ENCODE measurements at regions not wholly inside any gene's neighbourhood (a gene's known extent, or its start where the extent isn't known, plus 50 kb on each side); places are given as distances from the start of the nearest gene placed in this dataset.
A peak's percentile ranks its signal among the peaks of the same experiment; 100 is the strongest.

GRCh38 chr3:162971715-162972114 lies 1475.1 kb downstream of the OTOL1 start:
- Histone ChIP-seq H2AFZ (ENCODE audit: low read length) (no peak overlapping the region), H3K4me3 (ENCODE audit: low read length, poor library complexity, severe bottlenecking) (no peak overlapping the region), H3K79me2 (ENCODE audit: insufficient read depth, low read length) (no peaks in the 10 kb centered on the region), H3K9me3 (ENCODE audit: insufficient read depth, low read depth, low read length) (no peaks in the 10 kb centered on the region), H3F3A (ENCODE audit: low read depth) (no peaks in the 10 kb centered on the region), H4K20me1 (ENCODE audit: insufficient read depth, low read length, poor library complexity, severe bottlenecking) (no peaks in the 10 kb centered on the region), H3K27me3 (ENCODE audit: insufficient read depth, low read length, poor library complexity, severe bottlenecking) (no peaks in the 10 kb centered on the region), H3K4me2 (ENCODE audit: low read depth, low read length, poor library complexity, severe bottlenecking) (no peak overlapping the region), H3K36me3 (ENCODE audit: insufficient read depth, low read length) (no peaks in the 10 kb centered on the region), H3K9ac (ENCODE audit: low read depth, low read length, poor library complexity, severe bottlenecking) (no peak overlapping the region), H3K9me2 (replicated peaks; ENCODE audit: low read depth, low read length) (no peaks in the 10 kb centered on the region), H3K4me1 (ENCODE audit: insufficient read depth, low read length, poor library complexity, severe bottlenecking) (no peaks in the 10 kb centered on the region)
- TF ChIP-seq CTCF (conservative IDR thresholded peaks at IDR 0.05; ENCODE audit: low read length): no peak
- no peak for TF ChIP-seq EZH2phosphoT487 (IDR thresholded peaks at IDR 0.05; ENCODE audit: borderline replicate concordance)

GRCh38 chr3:162973428-162973917 lies 1476.9 kb downstream of the OTOL1 start:
- peak overlapping the region; percentile 39 for H3K4me2 ChIP-seq (ENCODE audit: low read depth, low read length, poor library complexity, severe bottlenecking)

GRCh38 chr3:162978136-162978535 lies 1481.5 kb downstream of the OTOL1 start:
- Histone ChIP-seq H3K9ac (ENCODE audit: low read depth, low read length, poor library complexity, severe bottlenecking) (no peak overlapping the region), H3K27me3 (ENCODE audit: insufficient read depth, low read length, poor library complexity, severe bottlenecking) (no peaks in the 10 kb centered on the region), H2AFZ (ENCODE audit: low read length) (no peak overlapping the region), H4K20me1 (ENCODE audit: insufficient read depth, low read length, poor library complexity, severe bottlenecking) (no peaks in the 10 kb centered on the region), H3F3A (ENCODE audit: low read depth) (no peaks in the 10 kb centered on the region), H3K36me3 (ENCODE audit: insufficient read depth, low read length) (no peaks in the 10 kb centered on the region), H3K79me2 (ENCODE audit: insufficient read depth, low read length) (no peaks in the 10 kb centered on the region), H3K4me2 (ENCODE audit: low read depth, low read length, poor library complexity, severe bottlenecking) (no peak overlapping the region), H3K4me1 (ENCODE audit: insufficient read depth, low read length, poor library complexity, severe bottlenecking) (no peaks in the 10 kb centered on the region), H3K9me2 (replicated peaks; ENCODE audit: low read depth, low read length) (no peaks in the 10 kb centered on the region), H3K9me3 (ENCODE audit: insufficient read depth, low read depth, low read length) (no peaks in the 10 kb centered on the region), H3K4me3 (ENCODE audit: low read length, poor library complexity, severe bottlenecking) (no peak overlapping the region)
- TF ChIP-seq CTCF (conservative IDR thresholded peaks at IDR 0.05; ENCODE audit: low read length): no peak
- no peak for TF ChIP-seq EZH2phosphoT487 (IDR thresholded peaks at IDR 0.05; ENCODE audit: borderline replicate concordance)

More at GRCh38 chr3:162973428-162973917, 1476.9 kb downstream of the OTOL1 start:
- Histone ChIP-seq H3F3A (ENCODE audit: low read depth) (no peaks in the 10 kb centered on the region), H3K79me2 (ENCODE audit: insufficient read depth, low read length) (no peaks in the 10 kb centered on the region), H3K9me2 (replicated peaks; ENCODE audit: low read depth, low read length) (no peaks in the 10 kb centered on the region), H3K9ac (ENCODE audit: low read depth, low read length, poor library complexity, severe bottlenecking) (no peak overlapping the region), H2AFZ (ENCODE audit: low read length) (0 out of 2 replicates have a peak overlapping the region, but pooled peaks have one; percentile 24), H3K27me3 (ENCODE audit: insufficient read depth, low read length, poor library complexity, severe bottlenecking) (no peaks in the 10 kb centered on the region), H3K36me3 (ENCODE audit: insufficient read depth, low read length) (no peaks in the 10 kb centered on the region), H4K20me1 (ENCODE audit: insufficient read depth, low read length, poor library complexity, severe bottlenecking) (no peaks in the 10 kb centered on the region), H3K9me3 (ENCODE audit: insufficient read depth, low read depth, low read length) (no peaks in the 10 kb centered on the region), H3K4me3 (ENCODE audit: low read length, poor library complexity, severe bottlenecking) (no peak overlapping the region), H3K4me1 (ENCODE audit: insufficient read depth, low read length, poor library complexity, severe bottlenecking) (no peaks in the 10 kb centered on the region)
- TF ChIP-seq EZH2phosphoT487 (IDR thresholded peaks at IDR 0.05; ENCODE audit: borderline replicate concordance) (no peak), CTCF (conservative IDR thresholded peaks at IDR 0.05; ENCODE audit: low read length) (no peak)

Measured in Loucy (cell line).